ENCODE measurements at regions not wholly inside any gene's neighbourhood (a gene's known extent, or its start where the extent isn't known, plus 50 kb on each side); places are given as distances from the start of the nearest gene placed in this dataset.

DNA sequence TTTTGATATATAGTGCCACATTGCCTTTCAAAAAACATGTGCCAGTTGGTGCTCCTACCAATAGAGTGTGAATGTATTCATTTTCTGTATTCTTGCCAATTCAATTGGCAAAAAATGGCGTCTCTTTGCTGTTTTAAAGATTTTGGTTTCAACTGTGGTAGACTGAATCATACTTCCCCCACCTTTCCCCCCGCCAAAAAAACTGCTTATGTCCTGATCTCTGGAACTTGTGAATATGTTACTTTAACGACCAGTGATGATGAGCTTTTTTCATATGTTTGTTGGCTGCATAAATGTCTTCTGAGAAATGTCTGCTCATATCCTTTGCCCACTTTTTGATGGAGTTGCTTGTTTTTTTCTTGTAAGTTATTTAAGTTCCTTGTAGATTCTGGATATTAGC lies 325.1 kb upstream of the KCNJ16 start:
- Histone ChIP-seq H3K4me3 (replicated peaks in 1 of 3; ENCODE audit: insufficient read depth in 1 of 3, low read depth in 2 of 3, low read length in 3 of 3) (no peak overlapping the region), H3K27me3 (ENCODE audit: control insufficient read depth in 1 of 2, insufficient read depth in 2 of 2, low read length in 2 of 2) (no peaks in the 10 kb centered on the region), H3K4me2 (ENCODE audit: low read depth, low read length) (no peak overlapping the region), H3K4me1 (ENCODE audit: insufficient read depth, low read length) (no peaks in the 10 kb centered on the region), H4K20me1 (ENCODE audit: insufficient read depth, low read length) (no peaks in the 10 kb centered on the region), H3K9me3 (ENCODE audit: low read length) (peaks cover 94% of the 10 kb centered on the region), H3K9ac (ENCODE audit: insufficient read depth, low read depth, low read length) (no peak overlapping the region), H3K36me3 (replicated peaks in 1 of 2; ENCODE audit: control insufficient read depth in 1 of 2, insufficient read depth in 2 of 2, low read length in 2 of 2) (no peaks in the 10 kb centered on the region), H2AFZ (ENCODE audit: low read length) (no peak overlapping the region), H3K79me2 (ENCODE audit: insufficient read depth, low read length) (no peaks in the 10 kb centered on the region), H3K27ac (ENCODE audit: extremely low read length, insufficient read depth, low read length) (no peak overlapping the region)
- BruUV-seq (replicated peaks) = no TSS peak
- DNase-seq (ENCODE audit: low spot score) (no peak), FAIRE-seq (no peak), ATAC-seq (no peak)
- in situ Hi-C loops (cut with HindIII; ENCODE audit: extremely low pct_ligation_motif_present, low pct_unique_long_range_greater_than_20kb) (no loop called here), intact Hi-C loops (cut with micrococcal nuclease; ENCODE audit: unreplicated experiment) (no loop called here)
- CTCF ChIA-PET (ENCODE audit: low intra/inter-chr PET ratio, low total read pairs) = no interaction called here
- 2% methylated on average over 3 of the region's 3 CpGs for WGBS (ENCODE audit: low lambda C conversion rate)
- POLR2A ChIA-PET = no interaction called here
- TF ChIP-seq ZSCAN25 (CRISPR knock-in tag; IDR thresholded peaks at IDR 0.05) (no peak), ZNF329 (CRISPR knock-in tag; IDR thresholded peaks at IDR 0.05; ENCODE audit: low read depth) (no peak), ZNF674 (CRISPR knock-in tag; IDR thresholded peaks at IDR 0.05; ENCODE audit: low read depth) (no peak), KDM4B (CRISPR knock-in tag; IDR thresholded peaks at IDR 0.05) (no peak), E2F1 (CRISPR knock-in tag; IDR thresholded peaks at IDR 0.05) (no peak), ZNF577 (CRISPR knock-in tag; IDR thresholded peaks at IDR 0.05; ENCODE audit: borderline replicate concordance, low read depth) (no peak), ZNF607 (CRISPR knock-in tag; IDR thresholded peaks at IDR 0.05; ENCODE audit: borderline replicate concordance) (no peak), CBFB (CRISPR knock-in tag; IDR thresholded peaks at IDR 0.05) (no peak), RNF2 (conservative IDR thresholded peaks at IDR 0.05; ENCODE audit: low read depth) (no peak), ZNF644 (CRISPR knock-in tag; IDR thresholded peaks at IDR 0.05; ENCODE audit: low read depth) (no peak), ZXDC (CRISPR knock-in tag; IDR thresholded peaks at IDR 0.05) (no peak)
- TF ChIP-seq, protein P1, sequence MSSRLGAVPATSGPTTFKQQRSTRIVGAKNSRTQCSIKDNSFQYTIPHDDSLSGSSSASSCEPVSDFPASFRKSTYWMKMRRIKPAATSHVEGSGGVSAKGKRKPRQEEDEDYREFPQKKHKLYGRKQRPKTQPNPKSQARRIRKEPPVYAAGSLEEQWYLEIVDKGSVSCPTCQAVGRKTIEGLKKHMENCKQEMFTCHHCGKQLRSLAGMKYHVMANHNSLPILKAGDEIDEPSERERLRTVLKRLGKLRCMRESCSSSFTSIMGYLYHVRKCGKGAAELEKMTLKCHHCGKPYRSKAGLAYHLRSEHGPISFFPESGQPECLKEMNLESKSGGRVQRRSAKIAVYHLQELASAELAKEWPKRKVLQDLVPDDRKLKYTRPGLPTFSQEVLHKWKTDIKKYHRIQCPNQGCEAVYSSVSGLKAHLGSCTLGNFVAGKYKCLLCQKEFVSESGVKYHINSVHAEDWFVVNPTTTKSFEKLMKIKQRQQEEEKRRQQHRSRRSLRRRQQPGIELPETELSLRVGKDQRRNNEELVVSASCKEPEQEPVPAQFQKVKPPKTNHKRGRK (CRISPR knock-in tag; IDR thresholded peaks at IDR 0.05) = no peak
- TF ChIP-seq, protein P2, sequence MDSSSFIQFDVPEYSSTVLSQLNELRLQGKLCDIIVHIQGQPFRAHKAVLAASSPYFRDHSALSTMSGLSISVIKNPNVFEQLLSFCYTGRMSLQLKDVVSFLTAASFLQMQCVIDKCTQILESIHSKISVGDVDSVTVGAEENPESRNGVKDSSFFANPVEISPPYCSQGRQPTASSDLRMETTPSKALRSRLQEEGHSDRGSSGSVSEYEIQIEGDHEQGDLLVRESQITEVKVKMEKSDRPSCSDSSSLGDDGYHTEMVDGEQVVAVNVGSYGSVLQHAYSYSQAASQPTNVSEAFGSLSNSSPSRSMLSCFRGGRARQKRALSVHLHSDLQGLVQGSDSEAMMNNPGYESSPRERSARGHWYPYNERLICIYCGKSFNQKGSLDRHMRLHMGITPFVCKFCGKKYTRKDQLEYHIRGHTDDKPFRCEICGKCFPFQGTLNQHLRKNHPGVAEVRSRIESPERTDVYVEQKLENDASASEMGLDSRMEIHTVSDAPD (CRISPR knock-in tag; IDR thresholded peaks at IDR 0.05) = no peak

Measured in HepG2 (cell line).